ENCODE measurements at regions not wholly inside any gene's neighbourhood (a gene's known extent, or its start where the extent isn't known, plus 50 kb on each side); places are given as distances from the start of the nearest gene placed in this dataset.
A peak's percentile ranks its signal among the peaks of the same experiment; 100 is the strongest.

DNA sequence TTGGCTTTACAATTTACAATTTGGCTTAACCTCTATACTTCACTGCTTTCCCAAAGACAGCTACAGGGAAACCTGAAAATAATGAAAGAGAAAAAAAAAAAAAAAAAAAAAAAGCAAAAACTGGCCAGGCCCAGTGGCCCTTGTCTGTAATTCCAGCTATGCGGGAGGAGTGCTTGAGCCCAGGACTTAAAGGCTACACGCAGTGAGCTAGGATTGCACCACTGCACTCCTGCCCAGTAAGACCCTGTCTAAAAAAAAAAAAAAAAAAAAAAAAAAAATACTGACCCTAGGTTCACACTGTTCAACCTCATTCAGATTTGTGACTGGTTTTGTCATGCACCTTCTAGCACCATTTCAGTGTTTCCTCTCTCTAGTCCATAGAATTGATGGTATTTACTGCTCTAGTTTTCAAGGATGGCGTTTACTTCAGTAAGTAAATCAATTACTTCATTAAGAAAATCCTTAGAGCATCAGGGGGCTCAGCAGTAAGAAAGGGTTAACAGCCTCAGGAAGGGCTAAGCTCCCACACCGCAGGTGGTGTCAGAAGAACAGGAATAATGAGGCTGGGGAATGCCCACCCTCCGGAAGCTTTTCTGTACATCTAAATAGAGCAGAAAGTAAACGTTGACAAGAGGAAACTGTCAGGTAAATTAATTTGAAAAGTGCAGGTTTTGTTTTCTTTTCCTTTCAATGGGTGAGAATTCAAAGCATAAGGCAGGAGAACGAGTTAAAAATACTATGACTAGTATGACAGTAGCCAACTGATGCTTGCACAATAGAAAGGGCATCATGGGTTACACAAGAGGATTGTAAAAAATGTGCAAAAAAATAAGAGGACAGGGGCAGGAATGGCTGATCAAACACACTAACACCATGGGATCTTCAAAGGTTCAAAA, 115.0 kb upstream of the MDM1 start:
- Mint-ChIP-seq H3K27ac (peak overlapping the region; percentile 89 to 96), H3K4me1 (ENCODE audit: low read depth in 2 of 2) (peaks cover 83 to 96% of the 10 kb centered on the region in 2 donors), H3K9me3 (peaks cover 15% of the 10 kb centered on the region), H3K36me3 (peaks cover 19% of the 10 kb centered on the region), H3K27me3 (no peaks in the 10 kb centered on the region), H3K4me3 (peak overlapping the region; percentile 82)
- no peak for DNase-seq (ENCODE audit: low spot score)
- ATAC-seq = peak; percentile 10 to 54

GRCh38 chr12:68447797-68448260, 115.7 kb upstream of the MDM1 start:
- Mint-ChIP-seq H3K27me3 (no peaks in the 10 kb centered on the region), H3K27ac (peak overlapping the region; percentile 89 to 96), H3K4me1 (ENCODE audit: low read depth in 2 of 2) (peaks cover 82 to 96% of the 10 kb centered on the region in 2 donors), H3K4me3 (peak overlapping the region; percentile 82), H3K9me3 (peaks cover 15% of the 10 kb centered on the region), H3K36me3 (peaks cover 19% of the 10 kb centered on the region)
- ATAC-seq = no peak
- DNase-seq (ENCODE audit: low spot score) = no peak

GRCh38 chr12:68449196-68449595, 117.0 kb upstream of the MDM1 start:
- DNase-seq (ENCODE audit: low spot score) (no peak), ATAC-seq (no peak)
- Mint-ChIP-seq H3K36me3 (peaks cover 11% of the 10 kb centered on the region), H3K9me3 (peaks cover 9% of the 10 kb centered on the region), H3K27ac (peak overlapping the region; percentile 89 to 96), H3K4me3 (peak overlapping the region; percentile 82), H3K27me3 (no peaks in the 10 kb centered on the region), H3K4me1 (ENCODE audit: low read depth in 2 of 2) (peaks cover 83 to 96% of the 10 kb centered on the region in 2 donors)

DNA sequence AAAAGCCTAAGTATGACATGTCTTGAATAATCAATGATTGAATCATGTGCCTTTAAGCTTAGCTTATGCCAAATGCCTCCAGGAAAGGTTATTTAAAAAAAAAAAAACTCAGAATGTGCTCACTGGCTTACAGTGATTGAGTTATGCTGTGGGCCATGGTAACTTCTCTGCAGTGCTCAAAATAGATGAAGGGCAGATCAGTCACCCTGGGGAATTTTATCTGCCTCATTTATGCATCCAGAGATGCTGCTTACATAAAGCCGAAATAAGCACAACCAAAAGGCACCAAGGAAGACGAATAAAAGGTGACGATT, 118.7 kb upstream of the MDM1 start:
- ATAC-seq (no peak), DNase-seq (ENCODE audit: low spot score) (peak; percentile 67)
- Mint-ChIP-seq H3K9me3 (peaks cover 2% of the 10 kb centered on the region), H3K27ac (peak overlapping the region; percentile 89 to 96), H3K4me3 (peak overlapping the region; percentile 82), H3K27me3 (no peaks in the 10 kb centered on the region), H3K4me1 (ENCODE audit: low read depth in 2 of 2) (peaks cover 84 to 97% of the 10 kb centered on the region in 2 donors), H3K36me3 (peaks cover 6% of the 10 kb centered on the region)

- Mint-ChIP-seq H3K4me3 (peak overlapping the region; percentile 82), H3K27me3 (no peaks in the 10 kb centered on the region), H3K36me3 (peaks cover 11% of the 10 kb centered on the region), H3K9me3 (peaks cover 3% of the 10 kb centered on the region), H3K27ac (peak overlapping the region; percentile 89 to 96), H3K4me1 (ENCODE audit: low read depth in 2 of 2) (peaks cover 87 to 97% of the 10 kb centered on the region in 2 donors)
- peak; percentile 83 to 84 for ATAC-seq
- DNase-seq (ENCODE audit: low spot score) = peak; percentile 72
Measured at GRCh38 chr12:68451261-68452077, 119.3 kb upstream of the MDM1 start.

GRCh38 chr12:68452078-68452715, 120.0 kb upstream of the MDM1 start:
- Mint-ChIP-seq H3K27me3 (no peaks in the 10 kb centered on the region), H3K27ac (peak overlapping the region; percentile 89 to 96), H3K4me3 (peak overlapping the region; percentile 82)

DNA sequence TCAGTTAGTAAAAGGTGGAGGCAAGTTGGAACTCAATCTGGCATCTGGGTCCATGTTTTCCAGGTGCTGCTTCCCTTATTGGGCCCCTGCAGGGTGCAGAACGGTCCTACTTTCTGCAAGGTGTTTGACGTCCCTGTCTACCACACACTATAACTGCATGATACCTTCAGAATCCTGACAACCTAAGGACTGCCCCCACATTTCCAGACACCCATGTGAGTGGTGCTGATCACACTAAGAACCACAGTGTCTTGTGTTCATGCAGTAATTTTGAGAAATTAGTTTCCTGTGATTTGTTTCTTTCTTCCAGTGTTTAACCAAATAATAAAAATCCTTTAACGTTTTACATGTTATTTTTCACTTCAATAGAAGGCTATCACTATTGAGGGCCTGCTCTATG, 121.1 kb upstream of the MDM1 start:
- H3K4me3 Mint-ChIP-seq = peak overlapping the region; percentile 82
- ATAC-seq (no peak), DNase-seq (ENCODE audit: low spot score) (no peak)
- peaks cover 8% of the 10 kb centered on the region for H3K9me3 Mint-ChIP-seq
- H3K36me3 Mint-ChIP-seq = peaks cover 11% of the 10 kb centered on the region
- H3K4me1 Mint-ChIP-seq (ENCODE audit: low read depth in 2 of 2) = peaks cover 79 to 97% of the 10 kb centered on the region in 2 donors
- H3K27me3 Mint-ChIP-seq = no peaks in the 10 kb centered on the region
- H3K27ac Mint-ChIP-seq = peak overlapping the region; percentile 89 to 96

More at GRCh38 chr12:68452078-68452715, 120.0 kb upstream of the MDM1 start:
- Mint-ChIP-seq H3K36me3 (peaks cover 11% of the 10 kb centered on the region), H3K9me3 (peaks cover 4% of the 10 kb centered on the region), H3K4me1 (ENCODE audit: low read depth in 2 of 2) (peaks cover 84 to 97% of the 10 kb centered on the region in 2 donors)
- DNase-seq (ENCODE audit: low spot score) = no peak
- no peak for ATAC-seq

- Mint-ChIP-seq H3K27me3 (no peaks in the 10 kb centered on the region), H3K4me1 (ENCODE audit: low read depth in 2 of 2) (peaks cover 77 to 97% of the 10 kb centered on the region in 2 donors), H3K27ac (peak overlapping the region; percentile 89 to 96), H3K4me3 (peak overlapping the region; percentile 82), H3K36me3 (peaks cover 11% of the 10 kb centered on the region), H3K9me3 (peaks cover 8% of the 10 kb centered on the region)
- ATAC-seq (no peak), DNase-seq (ENCODE audit: low spot score) (no peak)
Measured at GRCh38 chr12:68453876-68454275, 121.7 kb upstream of the MDM1 start.

- Mint-ChIP-seq H3K9me3 (peaks cover 8% of the 10 kb centered on the region), H3K36me3 (peaks cover 11% of the 10 kb centered on the region), H3K4me3 (peak overlapping the region; percentile 82), H3K27me3 (no peaks in the 10 kb centered on the region), H3K4me1 (ENCODE audit: low read depth in 2 of 2) (peaks cover 71 to 88% of the 10 kb centered on the region in 2 donors), H3K27ac (peak overlapping the region; percentile 89 to 96)
- DNase-seq (ENCODE audit: low spot score) = no peak
- no peak for ATAC-seq
Measured at GRCh38 chr12:68454892-68455291, 122.7 kb upstream of the MDM1 start.

DNA sequence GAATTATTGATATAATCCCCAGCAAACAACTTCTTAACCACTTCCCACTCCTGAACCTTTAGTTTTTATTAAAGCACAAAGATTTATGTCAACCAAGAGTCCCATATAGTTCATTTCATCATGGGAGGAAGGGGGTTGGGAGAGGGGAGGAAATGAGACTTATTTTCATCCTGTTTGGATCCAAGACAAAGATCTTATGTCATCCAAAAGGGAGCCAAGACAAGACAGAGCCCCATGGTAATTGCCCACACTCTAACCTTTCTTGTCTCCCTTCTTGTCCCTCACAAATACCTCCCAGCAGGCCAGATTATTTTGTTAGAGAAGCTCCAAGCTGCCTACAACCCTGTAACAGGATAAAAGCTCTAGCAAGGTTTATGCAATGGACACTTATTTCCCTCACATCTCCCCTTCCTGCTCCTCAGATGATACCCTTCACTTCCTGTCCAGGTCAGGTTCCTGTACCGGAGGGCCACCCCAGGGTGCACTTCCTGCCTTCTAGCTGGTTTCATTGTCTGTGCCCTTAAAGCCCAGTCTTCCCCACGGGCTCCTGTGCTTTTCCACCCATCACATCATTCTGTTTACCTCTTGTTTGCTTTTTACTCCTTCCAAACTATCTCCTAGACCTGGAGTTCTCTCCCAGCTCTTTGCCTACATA, 123.7 kb upstream of the MDM1 start:
- no peaks in the 10 kb centered on the region for H3K27me3 Mint-ChIP-seq
- ATAC-seq (peak in 1 of 2 donors; percentile 50), DNase-seq (ENCODE audit: low spot score) (peak; percentile 67)
- H3K4me3 Mint-ChIP-seq = peak overlapping the region; percentile 82
- peaks cover 8% of the 10 kb centered on the region for H3K9me3 Mint-ChIP-seq
- H3K36me3 Mint-ChIP-seq = peaks cover 11% of the 10 kb centered on the region
- H3K4me1 Mint-ChIP-seq (ENCODE audit: low read depth in 2 of 2) = peaks cover 64 to 82% of the 10 kb centered on the region in 2 donors
- peak overlapping the region; percentile 89 to 96 for H3K27ac Mint-ChIP-seq

GRCh38 chr12:68458866-68459265, 126.7 kb upstream of the MDM1 start:
- peaks cover 8% of the 10 kb centered on the region for H3K9me3 Mint-ChIP-seq
- H3K27me3 Mint-ChIP-seq = no peaks in the 10 kb centered on the region
- peaks cover 51 to 72% of the 10 kb centered on the region in 2 donors for H3K4me1 Mint-ChIP-seq (ENCODE audit: low read depth in 2 of 2)
- ATAC-seq = no peak
- DNase-seq (ENCODE audit: low spot score) = no peak
- no peak overlapping the region for H3K4me3 Mint-ChIP-seq
- H3K36me3 Mint-ChIP-seq = peaks cover 11% of the 10 kb centered on the region
- peak overlapping the region; percentile 89 to 96 for H3K27ac Mint-ChIP-seq

DNA sequence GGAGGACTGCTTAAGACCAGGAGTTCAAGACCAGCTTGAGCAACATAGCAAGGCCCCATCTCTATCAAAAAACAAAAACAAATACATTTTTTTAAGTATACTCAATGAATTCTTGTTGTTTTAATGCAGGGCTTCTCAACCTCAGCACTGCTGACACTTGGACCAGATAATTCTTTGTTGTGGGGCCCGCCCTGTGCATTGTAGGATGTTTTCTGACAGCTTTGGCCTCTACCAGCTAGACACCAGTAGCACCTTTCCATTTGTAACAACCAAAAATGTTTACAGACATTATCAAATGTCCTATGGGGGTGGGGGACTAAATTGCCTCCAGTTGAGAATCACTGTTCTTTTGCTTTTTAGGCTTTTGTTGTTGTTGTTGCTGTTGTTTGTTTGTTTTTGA, 128.1 kb upstream of the MDM1 start:
- H3K27ac Mint-ChIP-seq = peak overlapping the region in 1 of 2 donors; percentile 96
- peaks cover 8% of the 10 kb centered on the region for H3K9me3 Mint-ChIP-seq
- H3K36me3 Mint-ChIP-seq = peaks cover 10% of the 10 kb centered on the region
- no peak for ATAC-seq
- no peak overlapping the region for H3K4me3 Mint-ChIP-seq
- H3K4me1 Mint-ChIP-seq (ENCODE audit: low read depth in 2 of 2) = peaks cover 43 to 66% of the 10 kb centered on the region in 2 donors
- DNase-seq (ENCODE audit: low spot score) = no peak
- H3K27me3 Mint-ChIP-seq = no peaks in the 10 kb centered on the region

DNA sequence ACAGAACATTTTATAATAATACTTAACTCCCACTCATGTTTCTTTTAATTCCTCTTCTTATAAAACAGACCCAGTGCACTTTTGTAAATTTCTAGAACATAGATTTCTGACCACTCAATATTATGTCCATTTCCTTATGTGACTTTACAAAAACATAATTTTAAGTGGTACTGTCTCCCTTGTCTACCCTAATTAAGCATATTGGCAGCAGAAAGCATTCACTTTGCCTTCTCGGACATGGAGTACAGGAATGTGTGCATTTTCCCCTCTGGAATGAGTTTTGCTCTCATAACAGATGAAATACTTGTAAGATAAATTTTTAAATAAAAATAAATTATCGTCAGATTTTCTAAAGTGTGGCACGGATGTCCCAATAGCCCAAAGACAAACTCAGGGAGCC, 129.5 kb upstream of the MDM1 start:
- DNase-seq (ENCODE audit: low spot score) (no peak), ATAC-seq (no peak)
- H3K9me3 Mint-ChIP-seq = peaks cover 5% of the 10 kb centered on the region
- peaks cover 30 to 52% of the 10 kb centered on the region in 2 donors for H3K4me1 Mint-ChIP-seq (ENCODE audit: low read depth in 2 of 2)
- H3K27me3 Mint-ChIP-seq = no peaks in the 10 kb centered on the region
- no peaks in the 10 kb centered on the region for H3K36me3 Mint-ChIP-seq
- peak overlapping the region in 1 of 2 donors; percentile 96 for H3K27ac Mint-ChIP-seq
- H3K4me3 Mint-ChIP-seq = no peak overlapping the region

Data from natural killer cell treated with Interleukin-12 subunit alpha and Interleukin-12 subunit beta and Interleukin-15 and Interleukin-18, amount 100 ng/mL, for 72 hours (primary cell).